Activated CD4-positive, alpha-beta T cell treated with anti-CD3 and anti-CD28 coated beads, Interleukin-2, Interleukin-6, amounts not matched to agents 100 ng/mL and 50 ng/mL, durations not matched to agents 16 hours and 8 hours (primary cell): ENCODE measurements at regions not wholly inside any gene's neighbourhood (a gene's known extent, or its start where the extent isn't known, plus 50 kb on each side); places are given as distances from the start of the nearest gene placed in this dataset.

ENCODE experiments used
- DNase-seq: peaks from one replicate; pipeline ENCODE4 v3.0.0-alpha.2; 2020

DNA sequence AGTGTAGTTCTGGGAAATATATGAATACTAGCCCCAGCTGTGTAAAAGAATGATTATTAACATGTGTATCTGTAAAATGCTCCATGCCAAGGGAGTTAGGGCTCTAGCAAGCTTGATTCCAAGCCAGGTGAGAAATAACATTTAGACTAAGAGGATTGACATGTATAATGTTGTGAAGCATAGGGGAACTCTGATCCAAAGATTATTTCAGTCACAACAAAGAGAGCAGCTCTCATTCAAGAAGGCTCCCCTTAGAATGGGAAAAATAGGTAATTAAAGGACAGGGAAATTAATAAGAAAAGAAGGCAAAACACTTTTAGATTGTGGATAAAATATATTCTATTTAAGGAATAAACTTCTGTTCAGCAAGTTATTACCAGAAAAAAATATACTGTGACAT is 347.3 kb upstream of the CDH7 start:
- no peak for DNase-seq

DNA sequence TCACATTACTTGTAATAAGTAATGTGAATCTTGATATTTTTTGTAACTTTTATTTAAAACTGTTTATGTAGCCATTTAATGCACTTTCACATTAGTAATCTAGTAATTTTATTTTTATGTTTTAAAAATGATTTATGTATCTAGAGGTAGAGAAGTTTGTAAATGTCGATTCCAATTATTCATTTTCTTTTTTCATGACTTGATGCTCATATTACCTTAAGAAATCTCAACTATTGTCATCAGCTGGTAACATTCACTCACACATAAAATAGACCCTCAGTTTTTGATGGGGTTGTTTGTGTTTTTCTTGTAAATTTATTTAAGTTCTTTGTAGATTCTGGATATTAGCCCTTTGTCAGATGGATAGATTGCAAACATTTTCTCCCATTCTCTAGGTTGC is 351.7 kb upstream of the CDH7 start:
- no peak for DNase-seq

DNA sequence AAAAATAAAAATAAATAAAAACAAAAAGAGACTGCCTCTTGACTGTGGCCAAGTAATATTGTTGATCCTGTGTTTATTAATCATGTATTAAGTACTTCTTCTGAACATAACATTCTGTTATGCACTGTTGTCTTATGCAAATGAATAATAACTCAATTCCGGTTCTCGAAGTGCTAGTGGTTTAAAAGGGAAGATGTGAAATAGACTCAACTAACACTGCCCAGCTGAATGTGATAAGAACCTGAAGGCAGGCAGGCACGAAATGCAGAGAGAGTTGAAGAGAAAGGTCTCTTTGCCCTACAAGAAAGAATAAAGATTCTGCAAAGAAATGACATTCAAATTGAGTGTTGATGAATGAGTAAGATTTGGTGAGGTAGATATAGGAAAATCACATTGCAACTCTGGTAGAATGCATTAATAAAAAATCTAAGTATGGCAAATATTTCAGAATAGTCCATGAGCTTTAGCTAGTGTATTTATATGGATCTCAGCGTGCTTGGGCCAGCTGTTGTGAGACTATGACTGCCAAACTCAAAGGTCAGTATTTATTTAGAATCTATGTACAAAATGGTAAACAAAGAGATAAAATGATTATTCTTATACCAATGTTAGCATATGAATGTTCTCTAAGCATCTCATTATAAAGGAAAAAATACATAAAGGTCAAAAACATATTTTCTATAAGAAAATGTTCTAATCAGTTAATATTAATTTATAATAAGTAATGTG is 352.3 kb upstream of the CDH7 start:
- DNase-seq, result no peak

DNA sequence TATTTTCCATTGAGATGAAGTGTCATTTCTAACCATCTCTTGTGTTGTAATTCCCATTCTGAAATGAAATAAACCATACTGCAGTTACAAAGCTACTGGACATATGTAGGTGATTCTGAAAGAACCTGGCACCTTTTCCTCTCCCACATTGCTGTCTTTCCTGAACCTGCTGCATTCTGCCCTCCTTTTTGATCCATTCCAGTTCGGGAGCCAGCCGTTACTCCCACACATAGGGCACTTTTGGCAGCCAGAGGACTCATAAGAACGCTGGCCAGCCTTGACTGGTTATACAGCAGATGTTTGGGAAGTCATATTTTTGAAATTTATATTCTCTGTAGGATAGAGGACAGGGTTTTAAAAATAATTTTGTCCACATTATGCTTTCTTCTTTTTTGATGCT is 369.8 kb upstream of the CDH7 start:
- no peak for DNase-seq

DNA sequence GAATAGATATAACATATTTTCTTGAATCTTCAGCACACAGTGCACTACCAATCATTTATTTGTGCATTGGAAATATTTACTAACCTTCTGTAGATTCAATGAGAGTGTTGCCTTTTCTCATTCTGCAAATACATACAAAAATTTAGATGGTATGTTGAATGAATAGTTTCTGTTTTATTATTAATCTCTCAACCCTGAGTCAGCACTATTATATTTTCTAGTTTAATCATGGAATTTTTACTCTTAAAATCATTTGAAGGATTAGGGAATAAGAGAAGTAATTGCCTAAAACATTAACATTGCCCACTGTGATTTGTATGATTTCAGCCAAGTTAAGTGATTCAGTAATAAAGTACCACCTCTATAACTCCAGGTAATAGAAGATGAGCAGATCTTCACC is 370.2 kb upstream of the CDH7 start:
- no peak for DNase-seq

DNA sequence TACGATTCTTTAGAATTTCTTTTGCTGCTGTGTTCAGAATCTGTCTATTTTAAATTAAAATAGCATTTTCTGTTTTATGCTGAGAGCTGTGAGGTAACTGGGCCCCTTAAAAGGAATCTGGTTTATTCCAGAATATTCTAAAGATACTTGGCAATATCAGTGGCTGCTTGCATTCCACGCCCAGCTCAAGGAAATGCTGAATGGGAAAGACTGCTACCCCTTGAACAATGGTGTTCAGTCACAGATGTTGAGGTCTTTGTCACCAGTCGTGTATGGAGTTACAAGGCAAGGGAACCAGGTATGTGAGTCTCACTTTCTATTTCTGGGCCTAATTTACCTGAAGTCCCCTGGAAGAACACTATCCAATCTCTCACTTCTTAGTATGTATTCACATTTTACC is 377.9 kb upstream of the CDH7 start:
- DNase-seq, result no peak

DNA sequence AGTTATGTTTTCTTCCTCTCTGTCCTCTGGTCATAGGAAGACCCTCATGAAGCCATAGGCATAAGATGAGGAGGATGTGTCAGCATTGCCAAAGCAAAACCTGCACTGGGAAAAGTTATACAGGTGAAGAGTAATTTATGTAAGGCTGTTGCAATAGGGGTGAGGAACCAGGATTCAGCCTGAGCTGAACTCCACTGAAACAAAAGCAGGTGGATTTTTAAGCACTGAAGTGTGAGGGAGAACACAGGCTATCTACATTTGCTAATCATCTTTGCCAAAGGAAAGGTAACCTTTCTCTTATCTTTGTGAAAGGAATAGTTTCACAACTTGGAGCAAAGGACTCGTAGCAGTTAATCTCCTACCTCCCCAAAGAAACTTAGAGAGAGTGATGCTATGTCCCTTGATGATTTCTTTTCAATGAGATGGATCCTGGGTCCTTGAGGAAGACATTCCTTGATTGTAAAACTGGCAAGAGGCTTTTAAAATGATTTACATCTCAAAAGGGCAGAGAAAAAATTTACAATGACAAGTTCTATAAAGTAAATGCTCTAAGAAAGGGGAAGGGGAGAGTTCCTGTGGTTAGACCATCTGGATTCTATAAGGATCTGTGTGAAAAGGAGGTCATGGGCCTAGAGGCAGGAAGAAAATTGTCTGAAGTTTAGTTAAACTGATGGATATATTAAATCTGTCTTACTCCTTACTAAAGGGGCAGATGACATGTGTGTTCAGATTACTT is 385.4 kb upstream of the CDH7 start:
- no peak for DNase-seq

DNA sequence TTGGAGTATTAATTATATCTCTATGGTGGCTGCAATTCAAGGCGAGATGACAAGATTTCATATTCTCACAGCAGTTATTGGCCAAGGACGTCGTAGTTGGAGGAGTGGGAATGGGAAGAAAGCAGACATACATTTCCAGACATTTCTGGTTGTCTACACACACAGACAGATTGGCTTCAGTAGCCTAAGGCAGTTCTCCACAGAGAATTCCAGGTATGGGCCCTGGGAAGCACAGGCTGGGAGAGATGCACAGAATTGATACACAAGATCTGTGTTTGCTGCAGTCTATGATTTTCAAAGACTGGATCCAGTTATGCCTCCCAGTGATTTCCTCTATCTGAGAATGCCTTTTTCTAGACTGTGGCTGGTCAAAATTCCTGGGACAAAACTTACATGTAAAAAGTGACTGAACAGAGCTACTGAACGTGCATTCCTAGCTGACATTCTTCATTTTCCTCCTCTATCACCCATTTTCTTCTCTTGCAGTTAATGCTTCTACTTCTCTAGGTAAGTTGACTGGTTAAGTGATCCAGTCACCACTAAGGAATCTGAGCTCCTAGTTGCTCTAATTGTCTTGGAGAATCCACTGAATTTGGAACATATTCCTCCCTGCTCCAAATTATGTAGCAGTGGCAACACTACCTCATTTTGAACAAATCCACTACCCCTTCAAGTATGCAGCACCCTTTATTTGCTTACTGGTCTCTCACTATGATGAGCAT is 386.7 kb upstream of the CDH7 start:
- DNase-seq, result no peak

DNA sequence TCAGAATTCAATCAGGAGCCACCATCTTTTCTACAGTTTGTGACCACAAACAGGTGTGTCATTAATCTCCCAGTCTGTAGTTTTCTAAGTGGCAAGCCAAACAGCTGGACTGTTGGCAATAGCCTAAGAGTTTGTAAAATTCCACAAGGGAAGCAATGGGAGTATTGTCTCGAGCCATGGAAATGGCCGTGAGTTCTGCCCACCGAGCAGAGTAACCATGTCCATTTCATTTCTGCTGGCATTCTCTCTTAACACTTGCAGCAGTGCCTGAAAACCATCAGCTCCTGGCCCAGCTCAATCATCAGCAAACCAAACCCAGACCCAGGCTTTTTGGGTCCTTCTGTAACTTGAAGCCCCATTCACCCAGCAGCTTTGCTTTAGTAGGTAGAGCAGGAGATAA is 387.8 kb upstream of the CDH7 start:
- no peak for DNase-seq

DNA sequence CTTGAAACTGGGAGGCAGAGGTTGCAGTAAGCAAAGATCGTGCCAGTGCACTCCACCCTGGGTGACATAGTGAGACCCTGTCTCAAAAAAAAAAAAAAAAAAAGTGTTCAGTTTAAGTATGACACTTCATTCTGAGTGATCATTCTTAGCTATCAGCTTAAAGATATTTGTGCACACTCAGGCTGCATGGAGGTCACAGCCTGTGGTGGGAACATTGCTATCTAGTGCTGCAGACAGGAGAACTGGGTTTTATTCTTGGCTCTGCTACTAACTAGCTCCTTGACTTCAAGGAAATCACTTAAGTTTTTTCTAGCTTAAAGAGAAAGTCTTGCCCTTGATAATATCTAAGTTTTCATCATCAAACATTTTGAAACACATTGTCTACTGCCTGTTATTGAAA is 391.3 kb upstream of the CDH7 start:
- no peak for DNase-seq

DNA sequence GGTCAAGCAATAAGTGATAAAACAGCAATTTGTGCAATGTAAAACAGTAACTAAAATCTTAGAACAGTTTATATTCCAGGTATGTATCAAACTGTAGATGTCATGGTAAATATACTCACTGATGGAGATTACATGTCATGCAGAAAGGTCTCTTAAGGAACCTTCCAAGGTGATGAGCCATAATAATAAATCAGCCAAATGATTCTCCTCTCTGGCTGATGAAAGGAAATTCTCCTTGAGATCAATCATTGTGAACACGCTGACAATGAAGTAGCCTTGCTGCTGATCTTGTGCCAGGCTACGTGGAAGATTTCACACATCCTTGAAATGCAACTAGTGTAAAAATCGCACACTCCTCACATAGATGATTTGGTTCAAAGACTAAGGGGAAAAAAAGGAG is 392.5 kb upstream of the CDH7 start:
- DNase-seq, result no peak

DNA sequence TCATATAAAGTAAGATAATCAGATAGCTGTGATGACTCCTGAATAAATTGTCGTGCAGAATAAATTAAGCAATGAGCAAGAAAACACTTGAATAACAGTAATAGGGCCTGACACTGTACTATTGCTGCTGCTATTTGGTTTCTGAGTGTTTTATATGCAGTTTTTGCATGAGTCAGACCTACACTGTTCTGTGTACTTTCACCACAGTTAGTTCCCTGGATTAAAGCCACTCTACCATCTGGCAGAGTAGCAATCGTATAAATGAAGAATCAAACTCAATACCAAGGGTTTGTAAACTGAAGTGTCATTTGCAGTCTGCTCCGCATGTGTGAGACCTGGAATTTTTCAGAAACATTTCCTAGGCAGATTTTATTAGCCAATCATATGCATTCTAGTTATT is 398.6 kb upstream of the CDH7 start:
- DNase-seq, result no peak

DNA sequence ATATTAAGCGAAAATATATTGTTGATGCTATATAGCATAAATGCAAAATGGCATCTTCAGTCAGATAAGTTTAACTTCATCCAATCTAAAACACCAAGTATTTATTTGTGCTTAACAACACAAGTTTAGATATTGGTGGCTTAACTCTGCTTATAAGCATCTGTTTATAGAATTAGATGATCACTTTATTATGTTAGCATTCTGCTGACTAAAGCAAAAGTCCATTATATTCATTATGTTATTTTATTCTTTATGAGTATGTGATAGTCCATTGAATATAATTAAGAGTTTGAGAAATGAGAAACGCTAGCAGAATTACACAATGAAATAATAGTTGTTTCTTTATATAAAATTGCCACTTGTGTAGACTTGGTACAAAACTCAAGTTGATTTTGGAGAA is 401.2 kb upstream of the CDH7 start:
- DNase-seq, result no peak

DNA sequence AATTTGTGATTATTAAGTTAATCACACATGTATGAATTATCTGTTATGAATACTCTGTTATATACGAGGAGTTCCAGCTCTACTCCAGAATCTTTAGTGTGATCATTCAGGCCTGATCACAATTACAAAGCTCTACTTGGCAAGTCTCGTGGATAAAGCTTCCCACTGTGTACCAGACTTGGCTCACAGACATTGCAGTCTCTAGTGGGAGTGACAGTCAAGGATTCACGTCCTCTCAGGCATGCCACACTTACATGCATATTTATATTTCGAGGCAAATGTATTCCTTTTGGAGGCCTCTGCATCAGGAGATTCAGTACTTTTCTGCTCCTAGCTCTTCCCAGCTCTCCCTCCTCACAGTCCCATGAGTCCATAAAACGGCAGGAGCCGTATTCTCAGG is 403.4 kb upstream of the CDH7 start:
- DNase-seq, result no peak

DNA sequence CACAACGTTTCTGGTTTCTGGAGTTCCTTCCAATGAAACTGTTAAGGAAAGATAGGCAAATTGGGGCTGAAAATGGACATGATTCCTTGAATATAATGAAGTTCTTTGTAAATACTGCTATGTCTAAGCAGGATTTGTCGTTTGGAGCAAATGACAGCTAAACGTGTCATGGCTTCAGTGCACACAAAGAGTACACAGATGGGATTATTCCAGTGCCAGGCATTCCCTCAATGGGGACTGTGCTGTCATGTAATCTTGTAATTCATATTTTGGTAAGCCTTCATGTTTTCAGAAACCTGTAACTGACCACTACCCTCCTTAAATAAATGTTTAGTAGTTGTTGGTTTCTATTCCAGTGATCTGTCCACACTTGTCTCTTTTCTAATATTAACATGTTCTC is 404.7 kb upstream of the CDH7 start:
- no peak for DNase-seq

DNA sequence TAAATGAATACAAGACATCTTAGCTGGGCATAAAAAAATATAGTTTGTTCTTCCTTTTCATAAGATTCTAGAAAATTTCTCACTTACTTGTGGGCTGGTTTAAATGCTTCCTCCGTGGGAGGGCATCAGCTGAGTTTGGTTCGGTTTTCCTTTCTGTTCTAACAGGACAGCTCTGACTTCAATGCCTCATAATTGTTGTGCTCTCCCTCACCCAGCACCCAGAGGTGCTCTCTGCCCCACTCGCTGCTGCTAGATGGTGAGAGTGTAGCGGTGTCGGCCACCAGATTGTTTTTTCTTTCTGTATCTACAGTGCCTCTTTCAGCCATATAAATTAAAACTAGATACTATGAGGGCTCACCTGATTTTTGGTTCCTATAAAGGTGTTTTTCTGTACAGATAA is 407.2 kb upstream of the CDH7 start:
- DNase-seq, result no peak

DNA sequence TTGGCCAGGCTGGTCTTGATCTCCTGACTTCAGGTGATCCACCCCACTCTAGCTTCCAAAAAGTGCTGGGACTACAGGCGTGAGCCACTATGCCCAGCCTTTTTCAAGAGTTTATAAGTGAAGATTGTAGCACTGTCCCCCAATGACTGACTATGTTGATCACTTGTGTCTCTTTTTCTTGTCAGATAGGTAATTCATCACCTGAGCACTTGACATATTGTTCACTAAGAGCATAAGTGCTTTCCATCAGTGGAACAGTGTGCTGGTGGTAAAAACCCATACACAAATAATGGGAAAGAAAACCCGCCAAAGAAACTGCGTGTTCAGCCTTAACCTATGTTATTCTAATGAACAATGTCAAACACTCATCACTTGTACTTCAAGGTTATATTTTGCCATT is 414.4 kb upstream of the CDH7 start:
- DNase-seq, result no peak

DNA sequence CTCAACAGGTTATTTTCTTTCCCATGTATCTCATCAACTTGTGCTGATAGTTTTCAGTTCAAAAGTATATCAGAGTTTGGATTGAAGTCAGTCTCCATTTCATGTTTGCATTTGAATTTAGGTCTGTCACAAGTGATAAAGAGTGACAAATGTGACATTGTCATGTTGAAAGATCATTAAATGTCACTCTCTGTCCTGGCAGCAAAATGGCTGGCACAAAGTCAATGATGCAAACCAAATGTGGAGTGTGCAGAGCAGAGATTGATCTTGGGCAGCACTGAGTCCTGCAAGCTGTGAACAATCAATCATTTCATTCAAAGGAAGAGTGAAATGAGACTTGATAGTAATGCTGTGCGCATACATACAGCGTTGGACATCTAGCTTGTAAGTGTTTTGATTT is 421.8 kb upstream of the CDH7 start:
- DNase-seq, result no peak

DNA sequence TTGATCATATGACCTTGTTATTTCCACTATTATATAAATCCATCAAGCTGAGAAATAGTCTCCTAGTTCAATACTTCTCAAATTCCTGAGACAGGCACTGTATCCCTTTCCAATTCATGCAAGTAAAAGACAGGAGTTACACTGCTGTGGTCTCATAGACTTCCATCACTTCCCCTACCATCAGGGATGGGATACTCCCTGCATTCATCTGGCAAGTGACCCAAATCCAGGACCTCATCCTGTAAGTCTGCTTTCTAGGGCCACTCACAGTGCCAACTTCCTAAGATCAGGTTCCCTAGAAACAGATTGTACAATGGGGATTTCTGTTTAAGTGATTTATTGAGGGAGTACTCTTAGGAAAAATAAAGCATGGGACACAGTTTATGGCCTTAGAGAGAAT is 424.0 kb upstream of the CDH7 start:
- DNase-seq, result no peak

DNA sequence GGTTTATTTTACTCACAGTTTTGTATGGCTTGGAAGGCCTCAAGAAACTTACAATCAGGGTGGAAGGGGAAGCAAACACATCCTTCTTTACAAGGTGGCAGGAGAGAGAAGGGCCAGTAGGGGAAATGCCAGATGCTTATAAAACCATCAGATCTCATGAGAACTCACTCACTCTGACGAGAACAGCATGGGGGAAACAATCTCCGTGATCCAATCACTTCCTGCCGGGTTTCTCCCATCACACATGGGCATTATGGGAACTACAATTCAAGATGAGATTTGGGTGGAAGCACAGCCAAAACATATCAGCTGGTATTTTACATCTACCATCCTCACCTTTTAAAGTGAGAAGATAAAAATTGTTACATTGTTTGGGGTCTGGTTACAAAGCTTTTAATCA is 427.9 kb upstream of the CDH7 start:
- no peak for DNase-seq

DNA sequence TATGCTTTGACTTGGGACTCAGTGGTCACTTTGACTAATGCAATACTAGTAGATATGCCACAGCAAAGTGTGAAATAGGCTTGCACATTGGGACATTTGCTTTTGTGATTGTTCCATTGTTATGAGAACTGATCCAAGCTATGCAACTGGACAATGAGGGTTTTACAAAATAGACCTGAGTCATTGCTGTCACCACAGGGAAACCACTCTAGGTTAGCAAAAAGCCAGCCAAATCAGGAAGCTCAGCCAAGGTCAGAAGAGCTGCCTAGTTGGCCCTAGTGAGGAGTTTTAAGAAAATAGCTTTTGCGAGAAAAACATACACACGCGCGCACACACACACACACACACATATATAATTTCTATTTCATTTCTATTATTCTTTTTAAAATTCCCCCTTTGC is 452.4 kb upstream of the CDH7 start:
- no peak for DNase-seq

DNA sequence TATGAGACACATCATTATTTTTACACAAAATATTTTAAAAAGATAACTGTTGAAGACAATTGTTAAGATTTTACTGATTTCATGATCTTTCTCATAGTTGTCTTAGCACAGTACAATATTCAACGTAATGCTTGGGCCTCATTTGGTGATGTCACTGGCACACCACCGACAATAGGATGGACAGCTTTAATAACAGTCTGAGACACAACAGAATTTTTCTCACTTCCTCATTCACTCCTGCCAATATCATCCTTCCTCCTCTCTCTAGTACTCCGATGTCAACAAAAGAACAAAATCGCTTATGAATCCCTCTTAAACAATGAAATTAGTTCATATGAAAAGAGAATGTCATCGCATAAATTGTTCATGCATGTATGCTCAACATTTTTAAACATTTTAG is 461.9 kb upstream of the CDH7 start:
- DNase-seq, result no peak

DNA sequence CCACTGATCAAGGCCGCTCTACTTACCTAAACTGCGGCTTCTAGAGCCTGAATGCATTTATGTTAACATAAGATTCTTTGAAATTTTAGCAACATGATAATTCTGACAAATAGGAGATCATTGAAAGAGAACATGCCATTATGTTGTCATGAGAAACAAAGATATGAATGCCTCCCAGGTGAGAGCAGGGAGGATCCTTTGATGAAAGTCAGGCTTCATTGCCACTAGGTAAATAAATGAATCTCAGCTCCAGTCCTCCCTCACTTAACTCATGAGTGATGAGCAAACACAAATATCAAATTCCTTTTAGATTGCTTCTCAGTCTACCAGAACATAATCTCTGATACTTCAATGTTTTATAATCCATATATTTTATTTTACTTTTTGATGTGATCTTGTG is 463.2 kb upstream of the CDH7 start:
- DNase-seq, result no peak

DNA sequence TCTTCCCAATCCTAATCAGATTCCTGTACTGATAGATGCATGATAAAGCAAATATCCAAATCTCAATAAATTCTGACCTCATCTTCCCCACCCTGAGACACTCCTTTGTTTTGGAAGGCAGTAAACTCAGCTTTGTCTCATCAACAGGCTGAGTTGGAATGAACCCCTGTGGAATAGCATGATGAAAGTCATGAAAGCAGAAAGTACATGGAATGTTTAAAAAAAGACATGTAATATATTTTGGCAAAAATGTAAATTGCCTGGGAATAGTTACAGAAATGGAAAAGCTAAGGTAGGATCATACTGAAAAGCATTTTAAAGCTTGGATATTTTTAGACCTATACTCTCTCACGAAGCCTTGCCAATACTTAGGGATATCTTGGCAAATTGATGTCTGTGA is 468.7 kb upstream of the CDH7 start:
- no peak for DNase-seq
